Left ventricle myocardium inferior (tissue), 1 donor: ENCODE measurements at regions not wholly inside any gene's neighbourhood (a gene's known extent, or its start where the extent isn't known, plus 50 kb on each side); places are given as distances from the start of the nearest gene placed in this dataset.

Source experiments
- DNase-seq: peaks from one replicate; pipeline ENCODE4 v3.0.0-alpha.2; 2020
- H3K27ac ChIP-seq: fragments of 200-600 bp; replicated peaks from 2 replicates; pipeline ENCODE4 v1.8.0; 2021
- H3K27me3 ChIP-seq: fragments of 200-600 bp; 2 replicates; pipeline ENCODE4 v1.8.0; 2021; ENCODE audit warnings: low read depth
- H3K36me3 ChIP-seq: fragments of 200-600 bp; 2 replicates; pipeline ENCODE4 v1.8.0; 2021
- H3K4me1 ChIP-seq: fragments of 200-600 bp; 2 replicates; pipeline ENCODE4 v1.8.0; 2021
- H3K4me3 ChIP-seq: fragments of 200-600 bp; 2 replicates; pipeline ENCODE4 v1.8.0; 2021; ENCODE audit warnings: mild to moderate bottlenecking, moderate library complexity
- H3K9me3 ChIP-seq: fragments of 200-600 bp; replicated peaks from 2 replicates; pipeline ENCODE4 v1.8.0; 2021
- CTCF ChIP-seq: fragments of 200-600 bp; IDR thresholded peaks from 2 replicates; pipeline ENCODE4 v1.8.0; 2021; ENCODE audit warnings: antibody characterized with exemption, mild to moderate bottlenecking, borderline replicate concordance
- intact Hi-C: fragments of 100-400 bp; cut with micrococcal nuclease; formaldehyde crosslinking; loops from one replicate; pipeline ENCODE4 v1.11.0; 2022
- donor health status: DM: no; HTN: yes; CAD: no; lungs with severe emphysema.

- no peaks in the 10 kb centered on the region for H3K9me3 ChIP-seq
- no peaks in the 10 kb centered on the region for H3K36me3 ChIP-seq
- H3K27ac ChIP-seq, result no peak overlapping the region
- H3K4me3 ChIP-seq, result no peak overlapping the region
- no peak for DNase-seq
- peaks cover 28% of the 10 kb centered on the region for H3K27me3 ChIP-seq
- TF ChIP-seq CTCF, result no peak
- H3K4me1 ChIP-seq, result no peaks in the 10 kb centered on the region
- intact Hi-C loops, result no loop called here
These were observed 90.5 kb upstream of the IRX6 start for GRCh38 chr16:55233464-55233863.

GRCh38 chr16:55236655-55237054 is 87.3 kb upstream of the IRX6 start:
- intact Hi-C loops, result no loop called here

GRCh38 chr16:55239723-55240122 is 84.3 kb upstream of the IRX6 start:
- no peak for TF ChIP-seq CTCF
- Histone ChIP-seq H3K27ac (no peak overlapping the region), H3K4me3 (no peak overlapping the region), H3K9me3 (no peaks in the 10 kb centered on the region), H3K36me3 (no peaks in the 10 kb centered on the region), H3K27me3 (peaks cover 58% of the 10 kb centered on the region), H3K4me1 (no peaks in the 10 kb centered on the region)
- intact Hi-C loops, result no loop called here
- DNase-seq, result no peak

More at GRCh38 chr16:55236655-55237054, 87.3 kb upstream of the IRX6 start:
- Histone ChIP-seq H3K4me1 (no peaks in the 10 kb centered on the region), H3K9me3 (no peaks in the 10 kb centered on the region), H3K36me3 (no peaks in the 10 kb centered on the region), H3K27me3 (peaks cover 43% of the 10 kb centered on the region), H3K27ac (no peak overlapping the region), H3K4me3 (no peak overlapping the region)
- DNase-seq, result no peak
- TF ChIP-seq CTCF, result no peak

- H3K4me1 ChIP-seq, result no peaks in the 10 kb centered on the region
- no peaks in the 10 kb centered on the region for H3K36me3 ChIP-seq
- no peak for TF ChIP-seq CTCF
- no peak overlapping the region for H3K27ac ChIP-seq
- no peak overlapping the region for H3K4me3 ChIP-seq
- no peak for DNase-seq
- H3K9me3 ChIP-seq, result no peaks in the 10 kb centered on the region
- H3K27me3 ChIP-seq, result peaks cover 55% of the 10 kb centered on the region
- intact Hi-C loops, result no loop called here
These were observed 83.1 kb upstream of the IRX6 start for GRCh38 chr16:55240888-55241287.

- H3K36me3 ChIP-seq, result no peaks in the 10 kb centered on the region
- peaks cover 45% of the 10 kb centered on the region for H3K27me3 ChIP-seq
- no peaks in the 10 kb centered on the region for H3K9me3 ChIP-seq
- no peak for TF ChIP-seq CTCF
- H3K27ac ChIP-seq, result no peak overlapping the region
- no peak for DNase-seq
- intact Hi-C loops, result no loop called here
- H3K4me3 ChIP-seq, result no peak overlapping the region
- H3K4me1 ChIP-seq, result no peaks in the 10 kb centered on the region
These were observed 81.3 kb upstream of the IRX6 start for GRCh38 chr16:55242667-55243066.

- H3K27ac ChIP-seq, result no peak overlapping the region
- H3K27me3 ChIP-seq, result peaks cover 21% of the 10 kb centered on the region
- H3K36me3 ChIP-seq, result no peaks in the 10 kb centered on the region
- no peaks in the 10 kb centered on the region for H3K4me1 ChIP-seq
- intact Hi-C loops, result no loop called here
- DNase-seq, result no peak
- TF ChIP-seq CTCF, result no peak
- H3K9me3 ChIP-seq, result no peaks in the 10 kb centered on the region
- H3K4me3 ChIP-seq, result no peak overlapping the region
These were observed 75.9 kb upstream of the IRX6 start for GRCh38 chr16:55248058-55248457.
